Uterus (tissue), 2 donors: ENCODE measurements at regions not wholly inside any gene's neighbourhood (a gene's known extent, or its start where the extent isn't known, plus 50 kb on each side); places are given as distances from the start of the nearest gene placed in this dataset.

Source experiments
- CTCF ChIP-seq, 4 experiments: fragments of 200-600 bp in 2 of 4; fragments of 450-650 bp in 2 of 4; sonication (generic) in 2 of 4; IDR thresholded peaks; one replicate each; pipeline ENCODE4 v1.5.1; 2016 to 2019; ENCODE audit warnings: antibody characterized with exemption in 4 of 4, mild to moderate bottlenecking in 2 of 4, moderate library complexity in 1 of 4
- POLR2A ChIP-seq, 2 donors: fragments of 450-650 bp; IDR thresholded peaks; one replicate each; pipeline ENCODE4 v1.6.1; 2016; ENCODE audit warnings: antibody characterized with exemption in 2 of 2, mild to moderate bottlenecking in 1 of 2, moderate library complexity in 1 of 2

- no peak for TF ChIP-seq CTCF (IDR thresholded peaks at IDR 0.05)
- no peak for TF ChIP-seq POLR2A (IDR thresholded peaks at IDR 0.05)
Measured at GRCh38 chr14:44658389-44658696, 151.3 kb upstream of the FSCB start.
